Neural cell (in vitro differentiated cells): ENCODE measurements at regions not wholly inside any gene's neighbourhood (a gene's known extent, or its start where the extent isn't known, plus 50 kb on each side); places are given as distances from the start of the nearest gene placed in this dataset.

Experiments
- H2AFZ ChIP-seq: fragments of 200-600, 300-800 bp; sonication (generic), shearing (Covaris generic); 2 replicates; pipeline ENCODE4 v1.6.0; 2014; ENCODE audit warnings: low read depth, mild to moderate bottlenecking, antibody characterized with exemption, low read length, moderate library complexity
- H3F3A ChIP-seq: fragments of 200-600 bp; shearing (Covaris generic); 2 replicates; pipeline ENCODE4 v1.6.1; 2016; ENCODE audit warnings: mild to moderate bottlenecking, moderate library complexity, mixed read lengths, antibody characterized with exemption, low read length; ENCODE audit not compliant: insufficient read depth, poor library complexity, severe bottlenecking
- H3K27ac ChIP-seq: fragments of 200-600, 300-800 bp; sonication (generic), shearing (Covaris generic); 2 replicates; pipeline ENCODE4 v1.5.1; 2014; ENCODE audit warnings: mild to moderate bottlenecking, low read length, moderate library complexity
- H3K27me3 ChIP-seq: fragments of 300-800, 200-600 bp; sonication (generic), shearing (Covaris generic); 2 replicates; pipeline ENCODE4 v1.6.0; 2014; ENCODE audit warnings: mild to moderate bottlenecking, low read depth, low read length, moderate library complexity; ENCODE audit not compliant: insufficient read depth
- H3K36me3 ChIP-seq: fragments of 300-800, 200-600 bp; sonication (generic), shearing (Covaris generic); 2 replicates; pipeline ENCODE4 v1.5.1; 2014; ENCODE audit warnings: mild to moderate bottlenecking, antibody characterized with exemption, low read length, moderate library complexity; ENCODE audit not compliant: insufficient read depth
- H3K4me2 ChIP-seq: fragments of 300-800, 200-600 bp; sonication (generic), shearing (Covaris generic); 2 replicates; pipeline ENCODE4 v1.6.0; 2014; ENCODE audit warnings: mild to moderate bottlenecking, low read length
- H3K4me3 ChIP-seq: fragments of 300-800, 200-600 bp; sonication (generic), shearing (Covaris generic); 2 replicates; pipeline ENCODE4 v1.5.1; 2014; ENCODE audit warnings: mild to moderate bottlenecking, low read length, moderate library complexity
- H3K79me2 ChIP-seq: fragments of 200-600 bp; shearing (Covaris generic); replicated peaks from 2 replicates; pipeline ENCODE4 v1.6.0; 2014; ENCODE audit warnings: mild to moderate bottlenecking, low read length, moderate library complexity; ENCODE audit not compliant: insufficient read depth
- H3K9ac ChIP-seq: fragments of 300-800, 200-600 bp; sonication (generic), shearing (Covaris generic); 2 replicates; pipeline ENCODE4 v1.6.1; 2016; ENCODE audit warnings: mild to moderate bottlenecking, low read length, mixed read lengths
- H3K9me2 ChIP-seq: fragments of 200-600 bp; shearing (Covaris generic); 2 replicates; pipeline ENCODE4 v1.6.1; 2016; ENCODE audit warnings: mild to moderate bottlenecking, low read length, mixed read lengths; ENCODE audit not compliant: insufficient read depth
- H3K9me3 ChIP-seq: fragments of 200-600, 300-800 bp; sonication (generic), shearing (Covaris generic); 2 replicates; pipeline ENCODE4 v1.6.1; 2016; ENCODE audit warnings: mild to moderate bottlenecking, mixed run types, low read length, moderate library complexity, mixed read lengths
- H4K20me1 ChIP-seq: fragments of 200-600 bp; shearing (Covaris generic); 2 replicates; pipeline ENCODE4 v1.6.1; 2016; ENCODE audit warnings: mild to moderate bottlenecking, mixed run types; ENCODE audit not compliant: insufficient read depth
- EP300 ChIP-seq: fragments of 450-650 bp; conservative IDR thresholded peaks from 2 replicates; pipeline ENCODE4 v1.6.1; 2014; ENCODE audit warnings: antibody characterized with exemption, mild to moderate bottlenecking, moderate library complexity; ENCODE audit not compliant: poor library complexity, severe bottlenecking
- EZH2 ChIP-seq: fragments of 200-600, 300-800 bp; shearing (Covaris generic), sonication (generic); IDR thresholded peaks from 2 replicates; pipeline ENCODE4 v1.6.1; 2014; ENCODE audit warnings: antibody characterized with exemption, low read length, borderline replicate concordance, mild to moderate bottlenecking; ENCODE audit not compliant: insufficient read depth, poor library complexity, severe bottlenecking
- MXI1 ChIP-seq: fragments of 450-650 bp; conservative IDR thresholded peaks from 2 replicates; pipeline ENCODE4 v1.6.1; 2014; ENCODE audit warnings: antibody characterized with exemption, mild to moderate bottlenecking; ENCODE audit not compliant: poor library complexity, severe bottlenecking
- POLR2AphosphoS5 ChIP-seq: IDR thresholded peaks from 2 replicates; pipeline ENCODE4 v1.6.1; 2012
- RAD21 ChIP-seq: fragments of 450-650 bp; conservative IDR thresholded peaks from 2 replicates; pipeline ENCODE4 v1.6.1; 2014; ENCODE audit warnings: antibody characterized with exemption, mild to moderate bottlenecking, moderate library complexity
- SMC3 ChIP-seq: fragments of 450-650 bp; conservative IDR thresholded peaks from 2 replicates; pipeline ENCODE4 v1.6.1; 2014; ENCODE audit warnings: antibody characterized with exemption, mild to moderate bottlenecking, moderate library complexity; ENCODE audit not compliant: poor library complexity
- TAF1 ChIP-seq: IDR thresholded peaks from 2 replicates; pipeline ENCODE4 v1.6.1; 2012; ENCODE audit warnings: low read depth
- TF ChIP-seq, protein P1 (sequence below): fragments of 450-650 bp; IDR thresholded peaks from 2 replicates; pipeline ENCODE4 v1.5.1; 2014; ENCODE audit warnings: antibody characterized with exemption, mild to moderate bottlenecking, moderate library complexity; ENCODE audit not compliant: poor library complexity, severe bottlenecking
- TF ChIP-seq, protein P2 (sequence below): IDR thresholded peaks from 2 replicates; pipeline ENCODE4 v1.6.1; 2012; ENCODE audit warnings: borderline replicate concordance

DNA sequence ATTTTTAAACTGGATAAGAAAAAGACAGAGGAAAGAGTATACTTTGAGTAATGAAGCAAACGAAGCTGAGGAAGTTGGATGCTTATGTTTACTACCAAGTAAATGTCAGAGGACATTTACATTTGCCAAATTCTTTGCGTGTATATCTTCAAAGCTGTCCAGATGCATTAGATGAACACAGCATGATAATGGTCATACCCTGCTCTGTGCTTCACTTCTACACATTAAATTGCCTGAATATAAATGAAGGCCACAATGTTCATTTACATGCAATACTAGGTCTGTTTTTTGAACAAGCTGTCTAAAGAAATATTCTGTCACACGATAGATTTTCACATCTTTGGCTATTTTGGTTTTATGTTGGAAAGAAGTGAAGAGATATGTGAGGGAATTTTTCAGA is 405.8 kb upstream of the ADAMTS9 start:
- Histone ChIP-seq H3K4me3 (no peak overlapping the region), H3K9me3 (no peaks in the 10 kb centered on the region), H3K79me2 (no peaks in the 10 kb centered on the region), H3K9ac (no peak overlapping the region), H2AFZ (no peak overlapping the region), H3K4me2 (no peak overlapping the region), H3K27ac (no peak overlapping the region), H3K27me3 (no peaks in the 10 kb centered on the region), H3F3A (no peaks in the 10 kb centered on the region), H4K20me1 (no peaks in the 10 kb centered on the region), H3K9me2 (no peaks in the 10 kb centered on the region), H3K36me3 (no peaks in the 10 kb centered on the region)
- TF ChIP-seq, protein P1, sequence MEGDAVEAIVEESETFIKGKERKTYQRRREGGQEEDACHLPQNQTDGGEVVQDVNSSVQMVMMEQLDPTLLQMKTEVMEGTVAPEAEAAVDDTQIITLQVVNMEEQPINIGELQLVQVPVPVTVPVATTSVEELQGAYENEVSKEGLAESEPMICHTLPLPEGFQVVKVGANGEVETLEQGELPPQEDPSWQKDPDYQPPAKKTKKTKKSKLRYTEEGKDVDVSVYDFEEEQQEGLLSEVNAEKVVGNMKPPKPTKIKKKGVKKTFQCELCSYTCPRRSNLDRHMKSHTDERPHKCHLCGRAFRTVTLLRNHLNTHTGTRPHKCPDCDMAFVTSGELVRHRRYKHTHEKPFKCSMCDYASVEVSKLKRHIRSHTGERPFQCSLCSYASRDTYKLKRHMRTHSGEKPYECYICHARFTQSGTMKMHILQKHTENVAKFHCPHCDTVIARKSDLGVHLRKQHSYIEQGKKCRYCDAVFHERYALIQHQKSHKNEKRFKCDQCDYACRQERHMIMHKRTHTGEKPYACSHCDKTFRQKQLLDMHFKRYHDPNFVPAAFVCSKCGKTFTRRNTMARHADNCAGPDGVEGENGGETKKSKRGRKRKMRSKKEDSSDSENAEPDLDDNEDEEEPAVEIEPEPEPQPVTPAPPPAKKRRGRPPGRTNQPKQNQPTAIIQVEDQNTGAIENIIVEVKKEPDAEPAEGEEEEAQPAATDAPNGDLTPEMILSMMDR: no peak
- TF ChIP-seq EZH2: no peak
- TF ChIP-seq TAF1: no peak
- no peak for TF ChIP-seq SMC3
- no peak for TF ChIP-seq RAD21
- TF ChIP-seq EP300: no peak
- TF ChIP-seq MXI1: no peak
- TF ChIP-seq, protein P2, sequence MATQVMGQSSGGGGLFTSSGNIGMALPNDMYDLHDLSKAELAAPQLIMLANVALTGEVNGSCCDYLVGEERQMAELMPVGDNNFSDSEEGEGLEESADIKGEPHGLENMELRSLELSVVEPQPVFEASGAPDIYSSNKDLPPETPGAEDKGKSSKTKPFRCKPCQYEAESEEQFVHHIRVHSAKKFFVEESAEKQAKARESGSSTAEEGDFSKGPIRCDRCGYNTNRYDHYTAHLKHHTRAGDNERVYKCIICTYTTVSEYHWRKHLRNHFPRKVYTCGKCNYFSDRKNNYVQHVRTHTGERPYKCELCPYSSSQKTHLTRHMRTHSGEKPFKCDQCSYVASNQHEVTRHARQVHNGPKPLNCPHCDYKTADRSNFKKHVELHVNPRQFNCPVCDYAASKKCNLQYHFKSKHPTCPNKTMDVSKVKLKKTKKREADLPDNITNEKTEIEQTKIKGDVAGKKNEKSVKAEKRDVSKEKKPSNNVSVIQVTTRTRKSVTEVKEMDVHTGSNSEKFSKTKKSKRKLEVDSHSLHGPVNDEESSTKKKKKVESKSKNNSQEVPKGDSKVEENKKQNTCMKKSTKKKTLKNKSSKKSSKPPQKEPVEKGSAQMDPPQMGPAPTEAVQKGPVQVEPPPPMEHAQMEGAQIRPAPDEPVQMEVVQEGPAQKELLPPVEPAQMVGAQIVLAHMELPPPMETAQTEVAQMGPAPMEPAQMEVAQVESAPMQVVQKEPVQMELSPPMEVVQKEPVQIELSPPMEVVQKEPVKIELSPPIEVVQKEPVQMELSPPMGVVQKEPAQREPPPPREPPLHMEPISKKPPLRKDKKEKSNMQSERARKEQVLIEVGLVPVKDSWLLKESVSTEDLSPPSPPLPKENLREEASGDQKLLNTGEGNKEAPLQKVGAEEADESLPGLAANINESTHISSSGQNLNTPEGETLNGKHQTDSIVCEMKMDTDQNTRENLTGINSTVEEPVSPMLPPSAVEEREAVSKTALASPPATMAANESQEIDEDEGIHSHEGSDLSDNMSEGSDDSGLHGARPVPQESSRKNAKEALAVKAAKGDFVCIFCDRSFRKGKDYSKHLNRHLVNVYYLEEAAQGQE: no peak
- TF ChIP-seq POLR2AphosphoS5: no peak

DNA sequence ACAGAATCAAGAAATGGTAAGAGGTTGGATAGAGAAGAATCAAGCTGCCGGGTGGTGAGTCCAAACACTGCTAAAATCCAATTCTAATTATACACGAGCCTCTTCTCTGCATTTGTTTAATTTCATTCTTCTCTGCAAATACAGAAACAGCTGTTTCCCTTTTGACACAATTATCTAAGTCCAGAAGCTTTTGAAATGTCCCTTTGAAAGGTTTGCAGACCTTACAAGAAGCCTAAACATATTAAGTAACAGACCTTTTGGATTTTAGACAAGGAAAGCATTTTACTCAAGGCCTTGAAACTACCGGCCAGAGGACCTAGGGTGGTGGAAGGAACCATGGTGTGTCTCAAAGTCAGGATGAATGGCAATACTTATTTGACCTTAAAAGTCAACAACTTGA is 403.8 kb upstream of the ADAMTS9 start:
- no peak for TF ChIP-seq RAD21
- TF ChIP-seq TAF1: no peak
- H3F3A ChIP-seq: no peaks in the 10 kb centered on the region
- H2AFZ ChIP-seq: no peak overlapping the region
- no peak overlapping the region for H3K4me3 ChIP-seq
- no peaks in the 10 kb centered on the region for H3K27me3 ChIP-seq
- no peaks in the 10 kb centered on the region for H3K36me3 ChIP-seq
- no peak overlapping the region for H3K4me2 ChIP-seq
- H3K9me3 ChIP-seq: no peaks in the 10 kb centered on the region
- no peaks in the 10 kb centered on the region for H3K9me2 ChIP-seq
- no peaks in the 10 kb centered on the region for H3K79me2 ChIP-seq
- no peak overlapping the region for H3K27ac ChIP-seq
- no peak overlapping the region for H3K9ac ChIP-seq
- H4K20me1 ChIP-seq: no peaks in the 10 kb centered on the region

DNA sequence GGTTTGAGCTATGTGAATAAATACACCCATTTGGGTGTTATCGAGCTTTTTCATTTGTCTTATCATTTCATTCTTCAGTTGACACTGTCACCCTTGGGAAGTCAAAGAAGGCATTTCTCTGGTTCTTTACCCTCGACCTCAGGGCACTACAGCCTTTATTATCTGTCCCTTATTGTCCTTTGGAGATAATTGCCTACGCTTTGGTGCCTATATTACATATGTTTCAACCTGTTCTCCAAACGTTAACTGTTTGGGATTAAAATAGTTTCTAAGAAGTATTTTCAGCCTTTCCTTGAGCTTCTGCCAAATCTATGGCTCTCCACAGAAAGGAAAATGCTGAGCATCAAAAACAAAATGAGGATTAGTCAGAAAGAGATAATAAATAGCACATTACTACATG is 395.4 kb upstream of the ADAMTS9 start:
- Histone ChIP-seq H4K20me1 (no peaks in the 10 kb centered on the region), H3K9me3 (no peaks in the 10 kb centered on the region), H3K9me2 (no peaks in the 10 kb centered on the region), H3K79me2 (no peaks in the 10 kb centered on the region), H2AFZ (no peak overlapping the region), H3K9ac (no peak overlapping the region), H3K36me3 (no peaks in the 10 kb centered on the region), H3K4me3 (no peak overlapping the region), H3F3A (no peaks in the 10 kb centered on the region), H3K27ac (no peak overlapping the region), H3K27me3 (no peaks in the 10 kb centered on the region), H3K4me2 (no peak overlapping the region)
- TF ChIP-seq EZH2: no peak
- no peak for TF ChIP-seq SMC3
- TF ChIP-seq, protein P2: no peak
- no peak for TF ChIP-seq EP300
- TF ChIP-seq MXI1: no peak
- no peak for TF ChIP-seq POLR2AphosphoS5
- TF ChIP-seq, protein P1: no peak
- no peak for TF ChIP-seq TAF1
- no peak for TF ChIP-seq RAD21
